HCT116 (cell line): ENCODE measurements at regions not wholly inside any gene's neighbourhood (a gene's known extent, or its start where the extent isn't known, plus 50 kb on each side); places are given as distances from the start of the nearest gene placed in this dataset.

Experiments used
- ATAC-seq: fragments of 200-7000 bp; cut with Tn5 transposase; 2 replicates; pipeline ENCODE4 v1.9.1; 2020; ENCODE audit warnings: mild to moderate bottlenecking, moderate library complexity
- BruUV-seq: library from RNA; stranded (reverse); fragments of 400-500 nt; replicated peaks from 2 replicates; lab custom pipeline; 2021; lab: Mats Ljungman, UMichigan
- CTCF ChIA-PET: fragments of 300-600 bp; sonication (Branson Sonifier 250); formaldehyde crosslinking; loops from one replicate; lab custom pipeline; 2021; ENCODE audit warnings: antibody characterized with exemption; lab: Charles Lee
- POLR2A ChIA-PET: fragments of 300-600, 350-600 bp; sonication (Branson Sonifier 250); formaldehyde crosslinking; loops from one replicate; lab custom pipeline; 2021; ENCODE audit warnings: antibody characterized with exemption; lab: Charles Lee
- RAD21 ChIA-PET, 2 experiments: fragments of 300-600 bp; sonication (Branson Sonifier 250); formaldehyde crosslinking; loops; one replicate each; lab custom pipeline; 2023; ENCODE audit warnings: low total read pairs in 2 of 2; ENCODE audit not compliant: uncharacterized antibody in 2 of 2, unreplicated experiment in 2 of 2, low non-redundant PET in 1 of 2; lab: Charles Lee
- DNase-seq: peaks from one replicate; pipeline ENCODE4 v3.0.0-alpha.2; 2010; ENCODE audit warnings: low read depth, low spot score
- H2AFZ ChIP-seq: fragments of 200-600 bp; shearing (Covaris generic), sonication (generic); 2 replicates; pipeline ENCODE4 v1.6.1; 2017; ENCODE audit warnings: low read depth, mixed run types, mixed read lengths, antibody characterized with exemption, low read length; ENCODE audit not compliant: poor library complexity, severe bottlenecking
- H3K27ac ChIP-seq: 2 replicates; pipeline ENCODE4 v1.5.1; 2012; ENCODE audit warnings: low read depth, low read length
- H3K27me3 ChIP-seq: fragments of 200-600 bp; sonication (generic); 2 replicates; pipeline ENCODE4 v1.6.1; 2016; ENCODE audit warnings: mixed run types, low read length, mixed read lengths; ENCODE audit not compliant: insufficient read depth
- H3K36me3 ChIP-seq, 2 experiments: fragments of 200-500 bp in 1 of 2; fragments of 200-600 bp in 1 of 2; sonication (Bioruptor generic) in 1 of 2; sonication (generic) in 1 of 2; 2 replicates each; pipeline versions ENCODE4 v1.5.1 to v1.6.1; 2014 to 2016; ENCODE audit warnings: low read length in 2 of 2, inconsistent platforms in 1 of 2, mixed read lengths in 1 of 2, mixed run types in 1 of 2; ENCODE audit not compliant: insufficient read depth in 2 of 2, control insufficient read depth in 1 of 2
- H3K4me1 ChIP-seq, 2 experiments: fragments of 200-600 bp in 1 of 2; sonication (generic) in 1 of 2; 2 replicates each; pipeline versions ENCODE4 v1.5.1 to v1.6.1; 2012 to 2017; ENCODE audit warnings: low read length in 2 of 2, inconsistent platforms in 1 of 2, mild to moderate bottlenecking in 1 of 2, mixed read lengths in 1 of 2, mixed run types in 1 of 2, moderate library complexity in 1 of 2; ENCODE audit not compliant: insufficient read depth in 2 of 2, control insufficient read depth in 1 of 2
- H3K4me2 ChIP-seq: fragments of 200-600 bp; sonication (generic); 2 replicates; pipeline ENCODE4 v1.6.1; 2017; ENCODE audit warnings: mixed run types, low read length, mixed read lengths
- H3K4me3 ChIP-seq, 2 experiments: fragments of 200-600 bp in 1 of 2; sonication (generic) in 1 of 2; replicated peaks in 1 of 2; 2 replicates each; pipeline ENCODE4 v1.5.1; 2011 to 2016; ENCODE audit warnings: low read length in 2 of 2, control low read depth in 1 of 2, low read depth in 1 of 2, mild to moderate bottlenecking in 1 of 2, mixed read lengths in 1 of 2, mixed run types in 1 of 2
- H3K79me2 ChIP-seq: fragments of 200-600 bp; sonication (generic); 2 replicates; pipeline ENCODE4 v1.6.1; 2017; ENCODE audit warnings: mild to moderate bottlenecking, mixed run types, low read length, moderate library complexity, mixed read lengths; ENCODE audit not compliant: insufficient read depth
- H3K9ac ChIP-seq: fragments of 200-600 bp; sonication (generic); 2 replicates; pipeline ENCODE4 v1.6.1; 2016; ENCODE audit warnings: low read length, mixed read lengths
- H3K9me2 ChIP-seq: fragments of 200-600 bp; sonication (generic), shearing (Covaris generic); 2 replicates; pipeline ENCODE4 v1.6.1; 2017; ENCODE audit warnings: mixed run types, mild to moderate bottlenecking, moderate library complexity; ENCODE audit not compliant: insufficient read depth
- H3K9me3 ChIP-seq, 2 experiments: fragments of 200-500 bp in 1 of 2; fragments of 200-600 bp in 1 of 2; sonication (Bioruptor generic) in 1 of 2; sonication (generic) in 1 of 2; 2 replicates each; pipeline ENCODE4 v1.6.1; 2014 to 2017; ENCODE audit warnings: low read length in 2 of 2, mixed read lengths in 2 of 2, inconsistent platforms in 1 of 2, low read depth in 1 of 2, mild to moderate bottlenecking in 1 of 2, mixed run types in 1 of 2, moderate library complexity in 1 of 2; ENCODE audit not compliant: control insufficient read depth in 1 of 2, insufficient read depth in 1 of 2
- H4K20me1 ChIP-seq: fragments of 200-600 bp; sonication (generic), shearing (Covaris generic); 2 replicates; pipeline ENCODE4 v1.6.1; 2017; ENCODE audit warnings: mixed run types, mild to moderate bottlenecking, moderate library complexity; ENCODE audit not compliant: insufficient read depth
- ELF1 ChIP-seq: IDR thresholded peaks from 2 replicates; pipeline ENCODE4 v1.6.1; 2012; ENCODE audit warnings: low read depth, borderline replicate concordance
- JUND ChIP-seq: IDR thresholded peaks from 2 replicates; pipeline ENCODE4 v1.6.1; 2012
- POLR2A ChIP-seq: IDR thresholded peaks from 2 replicates; pipeline ENCODE4 v1.7.0; 2011; ENCODE audit warnings: borderline replicate concordance; ENCODE audit not compliant: insufficient read depth, insufficient read length; ENCODE audit errors: extremely low read depth
- RAD21 ChIP-seq: IDR thresholded peaks from 2 replicates; pipeline ENCODE4 v1.6.1; 2012; ENCODE audit warnings: low read depth, mild to moderate bottlenecking
- SIN3A ChIP-seq: IDR thresholded peaks from 2 replicates; pipeline ENCODE4 v1.6.1; 2012; ENCODE audit warnings: low read depth
- SP1 ChIP-seq: IDR thresholded peaks from 2 replicates; pipeline ENCODE4 v1.6.1; 2012; ENCODE audit warnings: low read depth
- SRF ChIP-seq: IDR thresholded peaks from 2 replicates; pipeline ENCODE4 v1.6.1; 2012; ENCODE audit warnings: low read depth
- TCF7L2 ChIP-seq: IDR thresholded peaks from 2 replicates; pipeline ENCODE4 v1.7.0; 2011; ENCODE audit warnings: borderline replicate concordance, inconsistent platforms; ENCODE audit not compliant: insufficient read depth, insufficient read length; ENCODE audit errors: extremely low read depth
- YY1 ChIP-seq: IDR thresholded peaks from 2 replicates; pipeline ENCODE4 v1.6.1; 2011; ENCODE audit warnings: low read length, low read depth, moderate library complexity, mild to moderate bottlenecking; ENCODE audit not compliant: insufficient replicate concordance; ENCODE audit errors: extremely low read depth
- ZNF274 ChIP-seq: fragments of 200-500 bp; sonication (Bioruptor generic); IDR thresholded peaks from 2 replicates; pipeline ENCODE4 v1.6.1; 2014; ENCODE audit warnings: mild to moderate bottlenecking, low read depth, low read length, inconsistent platforms
- intact Hi-C: fragments of 100-400 bp; cut with micrococcal nuclease; formaldehyde crosslinking; loops from 2 replicates; pipeline ENCODE4 v1.10.0; 2022
- TF ChIP-seq, protein P1 (sequence below), 3 experiments: fragments of 200-600 bp in 1 of 3; sonication (generic) in 1 of 3; IDR thresholded peaks in 2 of 3; conservative IDR thresholded peaks in 1 of 3; 2 replicates each; pipeline ENCODE4 v1.5.1; 2012 to 2017; ENCODE audit warnings: low read depth in 2 of 3, low read length in 2 of 3, antibody characterized with exemption in 1 of 3, borderline replicate concordance in 1 of 3, control low read depth in 1 of 3, mild to moderate bottlenecking in 1 of 3, mixed read lengths in 1 of 3, mixed run types in 1 of 3, moderate library complexity in 1 of 3; ENCODE audit not compliant: insufficient read depth in 1 of 3
- TF ChIP-seq, protein P2 (sequence below): IDR thresholded peaks from 2 replicates; pipeline ENCODE4 v1.6.1; 2012
- TF ChIP-seq, protein P3 (sequence below): IDR thresholded peaks from 2 replicates; pipeline ENCODE4 v1.6.1; 2011; ENCODE audit warnings: mild to moderate bottlenecking, low read length, moderate library complexity; ENCODE audit not compliant: insufficient replicate concordance; ENCODE audit errors: extremely low read depth

DNA sequence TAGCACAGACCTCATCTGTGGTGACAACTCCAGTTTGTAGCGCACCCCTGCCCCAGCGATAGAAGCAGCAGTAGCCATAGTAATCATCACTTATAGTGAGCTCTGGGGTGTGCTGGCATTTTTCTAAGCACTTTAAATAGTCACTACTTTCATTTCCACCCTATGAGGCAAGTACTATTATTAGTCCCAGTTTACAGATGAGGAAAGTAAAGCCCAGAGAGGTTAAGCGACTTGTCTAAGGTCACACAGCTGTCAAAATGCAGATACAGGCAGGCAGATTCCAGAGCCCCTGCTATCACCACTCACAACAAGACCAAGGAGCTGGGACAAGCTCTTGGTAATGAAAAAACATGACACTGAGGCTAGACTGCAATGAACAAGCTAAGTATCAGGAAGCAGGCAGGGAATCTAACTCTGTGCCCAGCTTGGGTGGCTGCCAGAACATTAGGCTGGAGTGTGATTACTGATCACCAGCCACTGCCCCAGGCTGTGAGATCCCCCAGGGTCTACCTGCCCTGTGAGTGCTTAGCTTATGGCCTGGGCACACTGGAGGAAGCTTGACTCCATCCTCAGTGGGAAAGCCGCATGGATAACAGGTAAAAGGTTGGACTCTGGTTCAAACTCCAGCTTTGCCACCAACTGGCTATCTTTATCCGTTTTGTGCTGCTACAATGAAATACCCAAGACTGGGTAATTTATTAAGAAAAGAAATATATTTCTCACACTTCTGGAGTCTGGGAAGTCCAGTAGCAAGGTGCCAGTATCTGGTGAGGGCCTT lies 561.1 kb downstream of the MN1 start:
- DNase-seq: no peak
- BruUV-seq: no TSS peak
- peaks cover 34% of the 10 kb centered on the region; the same call in 1 of the 2 replicates for H3K27me3 ChIP-seq
- peaks cover 3 to 15% of the 10 kb centered on the region in 2 experiments; a peak in 3 of 4 replicates for H3K4me1 ChIP-seq
- H3K79me2 ChIP-seq: no peaks in the 10 kb centered on the region
- no peaks in the 10 kb centered on the region for H4K20me1 ChIP-seq
- no peak for TF ChIP-seq TCF7L2
- TF ChIP-seq ZNF274: no peak
- no peak for TF ChIP-seq ELF1
- TF ChIP-seq, protein P1, sequence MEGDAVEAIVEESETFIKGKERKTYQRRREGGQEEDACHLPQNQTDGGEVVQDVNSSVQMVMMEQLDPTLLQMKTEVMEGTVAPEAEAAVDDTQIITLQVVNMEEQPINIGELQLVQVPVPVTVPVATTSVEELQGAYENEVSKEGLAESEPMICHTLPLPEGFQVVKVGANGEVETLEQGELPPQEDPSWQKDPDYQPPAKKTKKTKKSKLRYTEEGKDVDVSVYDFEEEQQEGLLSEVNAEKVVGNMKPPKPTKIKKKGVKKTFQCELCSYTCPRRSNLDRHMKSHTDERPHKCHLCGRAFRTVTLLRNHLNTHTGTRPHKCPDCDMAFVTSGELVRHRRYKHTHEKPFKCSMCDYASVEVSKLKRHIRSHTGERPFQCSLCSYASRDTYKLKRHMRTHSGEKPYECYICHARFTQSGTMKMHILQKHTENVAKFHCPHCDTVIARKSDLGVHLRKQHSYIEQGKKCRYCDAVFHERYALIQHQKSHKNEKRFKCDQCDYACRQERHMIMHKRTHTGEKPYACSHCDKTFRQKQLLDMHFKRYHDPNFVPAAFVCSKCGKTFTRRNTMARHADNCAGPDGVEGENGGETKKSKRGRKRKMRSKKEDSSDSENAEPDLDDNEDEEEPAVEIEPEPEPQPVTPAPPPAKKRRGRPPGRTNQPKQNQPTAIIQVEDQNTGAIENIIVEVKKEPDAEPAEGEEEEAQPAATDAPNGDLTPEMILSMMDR (IDR thresholded peaks at IDR 0.05 in 2 of 3, conservative IDR thresholded peaks at IDR 0.05 in 1 of 3; ENCODE audit: borderline replicate concordance in 1 of 3, insufficient read depth in 1 of 3, low read depth in 2 of 3, low read length in 2 of 3): no peak
- no peak for TF ChIP-seq YY1
- TF ChIP-seq, protein P2, sequence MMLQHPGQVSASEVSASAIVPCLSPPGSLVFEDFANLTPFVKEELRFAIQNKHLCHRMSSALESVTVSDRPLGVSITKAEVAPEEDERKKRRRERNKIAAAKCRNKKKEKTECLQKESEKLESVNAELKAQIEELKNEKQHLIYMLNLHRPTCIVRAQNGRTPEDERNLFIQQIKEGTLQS: no peak
- no peak for TF ChIP-seq JUND
- no peak for TF ChIP-seq SRF
- TF ChIP-seq SP1: no peak
- TF ChIP-seq, protein P3, sequence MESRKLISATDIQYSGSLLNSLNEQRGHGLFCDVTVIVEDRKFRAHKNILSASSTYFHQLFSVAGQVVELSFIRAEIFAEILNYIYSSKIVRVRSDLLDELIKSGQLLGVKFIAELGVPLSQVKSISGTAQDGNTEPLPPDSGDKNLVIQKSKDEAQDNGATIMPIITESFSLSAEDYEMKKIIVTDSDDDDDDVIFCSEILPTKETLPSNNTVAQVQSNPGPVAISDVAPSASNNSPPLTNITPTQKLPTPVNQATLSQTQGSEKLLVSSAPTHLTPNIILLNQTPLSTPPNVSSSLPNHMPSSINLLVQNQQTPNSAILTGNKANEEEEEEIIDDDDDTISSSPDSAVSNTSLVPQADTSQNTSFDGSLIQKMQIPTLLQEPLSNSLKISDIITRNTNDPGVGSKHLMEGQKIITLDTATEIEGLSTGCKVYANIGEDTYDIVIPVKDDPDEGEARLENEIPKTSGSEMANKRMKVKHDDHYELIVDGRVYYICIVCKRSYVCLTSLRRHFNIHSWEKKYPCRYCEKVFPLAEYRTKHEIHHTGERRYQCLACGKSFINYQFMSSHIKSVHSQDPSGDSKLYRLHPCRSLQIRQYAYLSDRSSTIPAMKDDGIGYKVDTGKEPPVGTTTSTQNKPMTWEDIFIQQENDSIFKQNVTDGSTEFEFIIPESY: no peak
- no peak for TF ChIP-seq POLR2A
- no peak for TF ChIP-seq RAD21
- no peak for TF ChIP-seq SIN3A
- no peaks in the 10 kb centered on the region for H3K9me2 ChIP-seq
- ChIA-PET POLR2A (no interaction called here), RAD21 (no interaction called here), CTCF (no interaction called here)
- H3K9me3 ChIP-seq: no peaks in the 10 kb centered on the region
- no peak overlapping the region for H2AFZ ChIP-seq
- H3K27ac ChIP-seq: no peak overlapping the region
- ATAC-seq: no peak
- no peak overlapping the region for H3K4me3 ChIP-seq
- H3K36me3 ChIP-seq: no peaks in the 10 kb centered on the region
- intact Hi-C loops: no loop called here
- H3K4me2 ChIP-seq: no peak overlapping the region
- H3K9ac ChIP-seq: no peak overlapping the region
